ENCODE measurements at regions not wholly inside any gene's neighbourhood (a gene's known extent, or its start where the extent isn't known, plus 50 kb on each side); places are given as distances from the start of the nearest gene placed in this dataset.

DNA sequence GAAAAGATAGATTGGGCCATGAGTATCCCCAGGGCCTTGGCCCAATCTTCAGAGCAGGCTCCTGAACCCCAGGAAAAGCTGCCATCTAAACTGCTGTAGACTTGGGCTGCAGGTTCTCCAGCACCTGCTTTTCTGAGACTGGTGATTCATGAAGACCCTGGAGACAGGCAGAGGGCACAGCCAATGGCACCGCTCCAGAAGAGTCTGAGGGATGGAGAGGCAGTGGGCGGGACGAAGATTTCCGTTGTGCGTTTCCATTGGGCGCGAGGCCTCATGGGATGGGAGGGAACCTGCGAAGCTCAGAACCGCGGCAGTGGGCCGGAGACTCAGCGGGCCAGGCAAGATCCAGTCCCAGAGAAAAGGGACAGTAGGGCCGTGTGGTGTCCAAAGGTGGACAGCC, 375.1 kb downstream of the IPO8 start:
- Histone ChIP-seq H3K4me1 (no peaks in the 10 kb centered on the region), H3K27me3 (ENCODE audit: low read depth) (no peaks in the 10 kb centered on the region), H3K9me3 (no peaks in the 10 kb centered on the region), H3K27ac (no peak overlapping the region), H3K36me3 (no peaks in the 10 kb centered on the region), H3K4me3 (no peak overlapping the region)
- intact Hi-C loops (cut with DNase I) = no loop called here
- ATAC-seq (no peak), DNase-seq (no peak)
- TF ChIP-seq CTCF (IDR thresholded peaks at IDR 0.05) = no peak

- Histone ChIP-seq H3K36me3 (no peaks in the 10 kb centered on the region), H3K4me3 (no peak overlapping the region), H3K27me3 (ENCODE audit: low read depth) (no peaks in the 10 kb centered on the region), H3K4me1 (no peaks in the 10 kb centered on the region), H3K27ac (no peak overlapping the region), H3K9me3 (no peaks in the 10 kb centered on the region)
- no peak for ATAC-seq
- DNase-seq = no peak
- intact Hi-C loops (cut with DNase I) = no loop called here
- TF ChIP-seq CTCF (IDR thresholded peaks at IDR 0.05) = no peak
These were observed 381.1 kb downstream of the IPO8 start for GRCh38 chr12:30314506-30315100.

GRCh38 chr12:30308010-30308717, 387.5 kb downstream of the IPO8 start:
- H3K27me3 ChIP-seq (ENCODE audit: low read depth) = no peaks in the 10 kb centered on the region
- no peaks in the 10 kb centered on the region for H3K36me3 ChIP-seq
- no peak overlapping the region for H3K27ac ChIP-seq
- no peak overlapping the region for H3K4me3 ChIP-seq
- DNase-seq = no peak
- intact Hi-C loops (cut with DNase I) = no loop called here
- no peaks in the 10 kb centered on the region for H3K9me3 ChIP-seq
- no peak for TF ChIP-seq CTCF (IDR thresholded peaks at IDR 0.05)
- no peak for ATAC-seq
- H3K4me1 ChIP-seq = no peaks in the 10 kb centered on the region

DNA sequence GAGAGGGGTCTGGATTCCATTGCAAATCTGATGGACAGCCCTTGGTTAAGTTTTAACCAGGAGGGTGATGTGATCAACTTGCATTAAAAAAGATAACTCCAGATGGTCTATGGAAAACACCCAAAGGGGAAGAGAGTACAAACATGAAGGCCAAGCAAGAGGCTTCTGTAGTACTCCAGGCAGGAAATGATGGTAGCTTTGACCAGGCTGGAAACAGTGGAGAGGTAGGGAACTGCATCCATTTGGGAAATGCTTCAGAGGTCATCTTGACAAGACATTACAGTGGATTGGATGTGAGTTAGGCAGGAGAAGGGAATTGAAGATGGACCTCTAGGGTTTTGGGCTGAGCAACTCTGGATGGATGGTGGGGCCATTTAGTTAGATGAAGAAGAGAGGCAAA, 391.1 kb downstream of the IPO8 start:
- Histone ChIP-seq H3K27me3 (ENCODE audit: low read depth) (no peaks in the 10 kb centered on the region), H3K27ac (no peak overlapping the region), H3K9me3 (no peaks in the 10 kb centered on the region), H3K4me3 (no peak overlapping the region), H3K36me3 (no peaks in the 10 kb centered on the region), H3K4me1 (no peaks in the 10 kb centered on the region)
- no peak for TF ChIP-seq CTCF (IDR thresholded peaks at IDR 0.05)
- ATAC-seq (no peak), DNase-seq (no peak)
- intact Hi-C loops (cut with DNase I) = no loop called here

GRCh38 chr12:30301291-30301690, 394.4 kb downstream of the IPO8 start:
- intact Hi-C loops (cut with DNase I) = no loop called here
- Histone ChIP-seq H3K4me3 (no peak overlapping the region), H3K4me1 (no peaks in the 10 kb centered on the region), H3K9me3 (no peaks in the 10 kb centered on the region), H3K27me3 (ENCODE audit: low read depth) (no peaks in the 10 kb centered on the region), H3K36me3 (no peaks in the 10 kb centered on the region), H3K27ac (no peak overlapping the region)
- TF ChIP-seq CTCF (IDR thresholded peaks at IDR 0.05) = no peak
- ATAC-seq (no peak), DNase-seq (no peak)

All from lower lobe of right lung (tissue), 2 donors.